Parathyroid adenoma (tissue), 2 donors: ENCODE measurements at regions not wholly inside any gene's neighbourhood (a gene's known extent, or its start where the extent isn't known, plus 50 kb on each side); places are given as distances from the start of the nearest gene placed in this dataset.

Source experiments
- H2AFZ ChIP-seq: fragments of 300-600 bp; sonication (generic); one replicate; pipeline ENCODE4 v1.7.0; 2017; ENCODE audit warnings: antibody characterized with exemption, mild to moderate bottlenecking
- H3K27ac ChIP-seq: fragments of 300-600 bp; sonication (generic); one replicate; pipeline ENCODE4 v1.7.0; 2017
- H3K27me3 ChIP-seq: fragments of 300-600 bp; sonication (generic); one replicate; pipeline ENCODE4 v1.7.0; 2017; ENCODE audit warnings: low read length; ENCODE audit not compliant: control insufficient read depth, insufficient read depth
- H3K36me3 ChIP-seq: fragments of 300-600 bp; sonication (generic); one replicate; pipeline ENCODE4 v1.7.0; 2017; ENCODE audit warnings: low read length; ENCODE audit not compliant: control insufficient read depth, insufficient read depth
- H3K4me1 ChIP-seq: fragments of 300-600 bp; sonication (generic); one replicate; pipeline ENCODE4 v1.7.0; 2017; ENCODE audit warnings: control low read depth
- H3K4me2 ChIP-seq: fragments of 300-600 bp; sonication (generic); one replicate; pipeline ENCODE4 v1.7.0; 2017; ENCODE audit warnings: low read length
- H3K4me3 ChIP-seq: fragments of 300-600 bp; sonication (generic); one replicate; pipeline ENCODE4 v1.7.0; 2017; ENCODE audit warnings: low read depth, low read length
- H3K79me2 ChIP-seq: fragments of 300-600 bp; sonication (generic); one replicate; pipeline ENCODE4 v1.7.0; 2017; ENCODE audit warnings: control low read depth
- H3K9ac ChIP-seq: fragments of 300-600 bp; sonication (generic); one replicate; pipeline ENCODE4 v1.7.0; 2017; ENCODE audit warnings: mild to moderate bottlenecking
- H3K9me3 ChIP-seq: fragments of 300-600 bp; sonication (generic); one replicate; pipeline ENCODE4 v1.7.0; 2017; ENCODE audit warnings: low read length; ENCODE audit not compliant: control insufficient read depth
- TF ChIP-seq, protein P1 (sequence below): fragments of 300-600 bp; sonication (generic); IDR thresholded peaks from one replicate; pipeline ENCODE4 v1.7.0; 2017; ENCODE audit warnings: antibody characterized with exemption, mild to moderate bottlenecking
- donor health status: primary hyperparathyroidism.

DNA sequence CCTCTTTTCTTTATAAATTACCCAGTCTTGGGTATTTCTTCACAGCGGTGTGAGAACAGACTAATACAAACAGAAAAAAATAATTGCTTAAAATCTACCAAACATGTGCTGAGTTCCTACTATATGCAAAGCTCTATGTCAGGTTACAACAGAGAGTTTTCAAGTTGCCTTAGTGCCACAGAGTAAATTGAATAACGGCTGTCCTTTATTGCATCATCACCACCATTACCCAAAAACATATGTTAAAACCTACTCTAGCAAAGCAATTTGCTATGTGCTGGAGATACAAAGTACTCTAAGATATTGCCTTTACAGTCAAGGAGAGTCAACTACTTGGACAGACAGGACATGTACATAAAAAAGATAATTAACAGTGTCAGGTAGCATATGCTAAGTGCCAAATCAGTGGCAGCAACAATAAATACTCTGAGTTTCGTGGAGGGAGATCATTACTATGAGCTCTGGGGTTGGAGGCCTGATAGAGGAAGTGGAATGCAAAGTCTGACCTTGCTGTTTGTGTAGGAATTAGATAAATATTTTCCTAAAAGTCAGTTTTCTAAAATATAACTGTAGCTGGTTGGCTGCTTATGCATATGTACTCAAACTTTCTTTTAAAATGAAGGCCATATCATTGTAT, 1058.7 kb upstream of the WWC1 start:
- Histone ChIP-seq H3K36me3 (no peaks in the 10 kb centered on the region), H3K9ac (no peak overlapping the region), H3K4me2 (no peak overlapping the region), H3K79me2 (no peaks in the 10 kb centered on the region), H2AFZ (no peak overlapping the region), H3K27me3 (no peaks in the 10 kb centered on the region), H3K4me1 (no peaks in the 10 kb centered on the region), H3K27ac (no peak overlapping the region), H3K4me3 (no peak overlapping the region), H3K9me3 (no peaks in the 10 kb centered on the region)
- TF ChIP-seq, protein P1, sequence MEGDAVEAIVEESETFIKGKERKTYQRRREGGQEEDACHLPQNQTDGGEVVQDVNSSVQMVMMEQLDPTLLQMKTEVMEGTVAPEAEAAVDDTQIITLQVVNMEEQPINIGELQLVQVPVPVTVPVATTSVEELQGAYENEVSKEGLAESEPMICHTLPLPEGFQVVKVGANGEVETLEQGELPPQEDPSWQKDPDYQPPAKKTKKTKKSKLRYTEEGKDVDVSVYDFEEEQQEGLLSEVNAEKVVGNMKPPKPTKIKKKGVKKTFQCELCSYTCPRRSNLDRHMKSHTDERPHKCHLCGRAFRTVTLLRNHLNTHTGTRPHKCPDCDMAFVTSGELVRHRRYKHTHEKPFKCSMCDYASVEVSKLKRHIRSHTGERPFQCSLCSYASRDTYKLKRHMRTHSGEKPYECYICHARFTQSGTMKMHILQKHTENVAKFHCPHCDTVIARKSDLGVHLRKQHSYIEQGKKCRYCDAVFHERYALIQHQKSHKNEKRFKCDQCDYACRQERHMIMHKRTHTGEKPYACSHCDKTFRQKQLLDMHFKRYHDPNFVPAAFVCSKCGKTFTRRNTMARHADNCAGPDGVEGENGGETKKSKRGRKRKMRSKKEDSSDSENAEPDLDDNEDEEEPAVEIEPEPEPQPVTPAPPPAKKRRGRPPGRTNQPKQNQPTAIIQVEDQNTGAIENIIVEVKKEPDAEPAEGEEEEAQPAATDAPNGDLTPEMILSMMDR = no peak

DNA sequence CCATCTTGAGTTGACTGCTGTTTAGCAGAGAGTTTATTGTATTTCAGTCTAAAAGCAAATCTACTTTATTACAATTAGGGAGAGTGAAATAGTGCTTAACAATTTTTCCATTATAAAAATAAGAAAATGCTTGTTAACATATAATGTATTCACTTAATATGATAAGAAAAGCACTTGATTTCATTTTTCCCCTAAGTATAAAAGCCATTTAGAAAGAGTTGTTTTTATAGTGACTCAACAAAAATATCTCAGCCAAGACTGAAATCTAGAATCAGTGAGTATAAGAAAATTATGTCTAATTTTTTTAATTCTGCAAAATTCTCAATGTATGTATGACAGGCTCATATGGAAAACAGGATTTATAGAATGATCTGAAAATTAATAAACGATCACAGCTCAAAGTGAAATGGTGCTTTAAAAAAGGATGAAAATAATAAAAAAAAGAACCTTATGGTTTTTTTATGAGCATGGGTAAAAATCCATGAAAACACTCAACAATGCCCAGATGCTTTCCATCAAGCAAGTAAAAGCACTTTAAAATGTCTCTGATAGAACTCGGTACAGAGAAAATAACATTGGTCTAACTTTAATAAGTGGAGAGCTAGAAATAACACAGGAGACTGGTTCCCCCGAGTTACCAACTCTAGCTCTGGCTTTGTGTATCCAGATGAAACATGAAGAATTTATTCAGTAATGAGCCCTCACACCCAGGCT, 1057.8 kb upstream of the WWC1 start:
- TF ChIP-seq, protein P1 = no peak
- H3K4me2 ChIP-seq = no peak overlapping the region
- H2AFZ ChIP-seq = no peak overlapping the region
- no peaks in the 10 kb centered on the region for H3K36me3 ChIP-seq
- no peaks in the 10 kb centered on the region for H3K9me3 ChIP-seq
- no peaks in the 10 kb centered on the region for H3K4me1 ChIP-seq
- no peak overlapping the region for H3K9ac ChIP-seq
- no peaks in the 10 kb centered on the region for H3K79me2 ChIP-seq
- no peaks in the 10 kb centered on the region for H3K27me3 ChIP-seq
- no peak overlapping the region for H3K4me3 ChIP-seq
- no peak overlapping the region for H3K27ac ChIP-seq

DNA sequence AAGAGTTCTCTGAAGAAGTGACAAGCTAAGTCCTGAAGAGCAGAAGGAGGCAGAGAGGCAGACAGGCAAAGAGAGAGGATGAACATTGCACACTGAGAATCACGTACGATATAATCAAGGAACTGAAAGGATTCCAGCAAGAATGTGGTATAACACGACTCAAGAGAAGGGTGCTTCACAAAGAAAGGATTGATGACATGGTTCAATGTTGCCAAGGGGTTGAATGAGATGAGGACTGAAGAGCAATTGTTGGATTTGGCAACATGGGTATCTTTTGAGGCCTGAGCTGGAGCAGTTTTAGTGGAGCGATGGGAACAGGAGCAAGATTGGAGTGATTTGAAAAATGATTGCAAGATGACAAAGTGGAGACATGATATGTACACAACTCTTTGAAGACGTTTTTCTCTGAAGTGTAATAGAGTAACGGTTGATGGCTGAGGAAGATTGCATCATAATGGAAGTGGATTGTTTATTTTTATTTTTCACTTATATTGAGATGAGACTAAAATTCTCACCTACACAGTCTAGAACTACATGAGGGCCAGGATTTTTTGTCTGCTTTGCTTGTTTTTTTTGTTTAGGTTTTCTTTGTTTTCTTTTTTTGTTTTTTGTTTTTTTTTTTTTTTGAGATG, 1049.9 kb upstream of the WWC1 start:
- Histone ChIP-seq H3K4me3 (no peak overlapping the region), H3K4me2 (no peak overlapping the region), H3K4me1 (no peaks in the 10 kb centered on the region), H3K36me3 (no peaks in the 10 kb centered on the region), H2AFZ (no peak overlapping the region), H3K27me3 (no peaks in the 10 kb centered on the region), H3K9me3 (no peaks in the 10 kb centered on the region), H3K27ac (no peak overlapping the region), H3K79me2 (no peaks in the 10 kb centered on the region), H3K9ac (no peak overlapping the region)
- TF ChIP-seq, protein P1 = no peak

DNA sequence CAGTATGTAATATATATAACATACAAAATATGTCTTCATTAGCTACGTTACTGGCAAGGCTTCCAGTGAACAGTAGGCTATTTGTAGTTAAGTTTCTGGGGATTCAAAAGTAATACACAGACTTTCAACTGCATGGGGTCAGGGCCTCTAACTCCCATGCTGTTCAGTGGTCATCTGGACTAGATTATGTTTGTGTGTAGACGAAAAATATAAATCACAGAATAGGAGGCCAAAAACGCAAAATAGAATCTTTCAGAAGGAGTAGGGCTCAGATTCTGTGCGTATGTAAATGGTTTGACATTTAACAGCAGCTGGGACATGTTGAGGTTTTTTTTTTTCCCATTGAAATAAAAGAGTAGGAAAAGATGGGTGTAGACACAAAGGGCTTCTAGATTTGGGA, 1048.7 kb upstream of the WWC1 start:
- H3K9me3 ChIP-seq = no peaks in the 10 kb centered on the region

More for the DNA sequence above, 1048.7 kb upstream of the WWC1 start:
- Histone ChIP-seq H3K27me3 (no peaks in the 10 kb centered on the region), H2AFZ (no peak overlapping the region), H3K79me2 (no peaks in the 10 kb centered on the region), H3K4me3 (no peak overlapping the region), H3K4me1 (no peaks in the 10 kb centered on the region), H3K4me2 (no peak overlapping the region), H3K36me3 (no peaks in the 10 kb centered on the region), H3K27ac (no peak overlapping the region), H3K9ac (no peak overlapping the region)
- TF ChIP-seq, protein P1 = no peak
